WTC11 (cell line): ENCODE measurements at regions not wholly inside any gene's neighbourhood (a gene's known extent, or its start where the extent isn't known, plus 50 kb on each side); places are given as distances from the start of the nearest gene placed in this dataset.

Experiments used
- ATAC-seq: fragments of 200-7000 bp; cut with Tn5 transposase; 2 replicates; pipeline ENCODE4 v1.10.0; 2021; ENCODE audit warnings: mild to moderate bottlenecking, moderate library complexity
- CTCF ChIA-PET: fragments of 300-600 bp; sonication (Branson Sonifier 250); formaldehyde crosslinking; loops from one replicate; lab custom pipeline; 2021; ENCODE audit warnings: antibody characterized with exemption; lab: Charles Lee
- POLR2A ChIA-PET: fragments of 350-600 bp; sonication (Branson Sonifier 250); formaldehyde crosslinking; loops from one replicate; lab custom pipeline; 2021; ENCODE audit warnings: antibody characterized with exemption; lab: Charles Lee
- DNase-seq: peaks from one replicate; pipeline ENCODE4 v3.0.0; 2021; ENCODE audit warnings: low spot score
- H3K27ac Mint-ChIP-seq: 2 replicates; pipeline ENCODE4 v1.8.0; 2021; ENCODE audit warnings: mixed read lengths
- H3K27me3 Mint-ChIP-seq: 2 replicates; pipeline ENCODE4 v1.8.0; 2021; ENCODE audit warnings: low read depth, mild to moderate bottlenecking, moderate library complexity, mixed read lengths
- H3K36me3 Mint-ChIP-seq: 2 replicates; pipeline ENCODE4 v1.8.0; 2021; ENCODE audit warnings: mixed read lengths
- H3K4me1 Mint-ChIP-seq: 2 replicates; pipeline ENCODE4 v1.8.0; 2022; ENCODE audit warnings: mixed read lengths
- H3K4me3 Mint-ChIP-seq: 2 replicates; pipeline ENCODE4 v1.8.0; 2021; ENCODE audit warnings: mild to moderate bottlenecking, moderate library complexity, mixed read lengths
- H3K9me3 Mint-ChIP-seq: 2 replicates; pipeline ENCODE4 v1.8.0; 2021; ENCODE audit warnings: mixed read lengths
- AR ChIP-seq: fragments of 250-450 bp; sonication (Bioruptor Pico); IDR thresholded peaks from 2 replicates; pipeline ENCODE4 v1.9.0; 2021; ENCODE audit warnings: mild to moderate bottlenecking
- ATF2 ChIP-seq: sonication (generic); formaldehyde crosslinking; IDR thresholded peaks from 2 replicates; pipeline ENCODE4 v1.8.1; 2022; ENCODE audit warnings: low read depth, missing genetic modification reagents, borderline replicate concordance
- ATF3 ChIP-seq: sonication (generic); formaldehyde crosslinking; conservative IDR thresholded peaks from 2 replicates; pipeline ENCODE4 v1.8.1; 2022; ENCODE audit warnings: mild to moderate bottlenecking, missing genetic modification reagents
- ELF4 ChIP-seq: sonication (generic); formaldehyde crosslinking; IDR thresholded peaks from 2 replicates; pipeline ENCODE4 v1.8.1; 2022; ENCODE audit warnings: low read depth, mild to moderate bottlenecking, moderate library complexity, missing genetic modification reagents
- FOXK1 ChIP-seq: sonication (generic); formaldehyde crosslinking; IDR thresholded peaks from 2 replicates; pipeline ENCODE4 v1.8.0; 2022; ENCODE audit warnings: mild to moderate bottlenecking, moderate library complexity, missing genetic modification reagents
- FOXP4 ChIP-seq: sonication (generic); formaldehyde crosslinking; IDR thresholded peaks from 2 replicates; pipeline ENCODE4 v1.8.0; 2022; ENCODE audit warnings: mild to moderate bottlenecking, missing genetic modification reagents
- HMGA2 ChIP-seq: fragments of 250-450 bp; sonication (Bioruptor Pico); IDR thresholded peaks from 2 replicates; pipeline ENCODE4 v1.4.0; 2021; ENCODE audit warnings: mild to moderate bottlenecking, moderate library complexity
- IRF2 ChIP-seq: sonication (generic); formaldehyde crosslinking; IDR thresholded peaks from 2 replicates; pipeline ENCODE4 v1.8.0; 2022; ENCODE audit warnings: low read depth, missing genetic modification reagents, borderline replicate concordance
- MXD4 ChIP-seq: fragments of 250-450 bp; sonication (Bioruptor Pico); IDR thresholded peaks from 2 replicates; pipeline ENCODE4 v1.8.0; 2021; ENCODE audit warnings: mild to moderate bottlenecking, moderate library complexity, borderline replicate concordance
- NFE2L1 ChIP-seq: sonication (generic); formaldehyde crosslinking; IDR thresholded peaks from 2 replicates; pipeline ENCODE4 v1.8.1; 2023; ENCODE audit warnings: missing genetic modification reagents
- OVOL2 ChIP-seq: fragments of 250-450 bp; sonication (Bioruptor Pico); IDR thresholded peaks from 2 replicates; pipeline ENCODE4 v1.9.0; 2021; ENCODE audit warnings: mild to moderate bottlenecking, borderline replicate concordance
- RORB ChIP-seq: fragments of 250-450 bp; sonication (Bioruptor Pico); IDR thresholded peaks from 2 replicates; pipeline ENCODE4 v1.9.0; 2021; ENCODE audit warnings: mild to moderate bottlenecking
- SMAD4 ChIP-seq: sonication (generic); formaldehyde crosslinking; IDR thresholded peaks from 2 replicates; pipeline ENCODE4 v1.8.0; 2022; ENCODE audit warnings: mild to moderate bottlenecking, missing genetic modification reagents
- SP1 ChIP-seq: sonication (generic); formaldehyde crosslinking; conservative IDR thresholded peaks from 2 replicates; pipeline ENCODE4 v1.8.1; 2022; ENCODE audit warnings: missing genetic modification reagents
- USF1 ChIP-seq: sonication (generic); formaldehyde crosslinking; IDR thresholded peaks from 2 replicates; pipeline ENCODE4 v1.8.0; 2022; ENCODE audit warnings: mild to moderate bottlenecking, missing genetic modification reagents
- ZNF121 ChIP-seq: sonication (generic); formaldehyde crosslinking; IDR thresholded peaks from 2 replicates; pipeline ENCODE4 v1.8.0; 2023; ENCODE audit warnings: missing genetic modification reagents
- ZNF232 ChIP-seq: sonication (generic); formaldehyde crosslinking; IDR thresholded peaks from 2 replicates; pipeline ENCODE4 v1.8.0; 2022; ENCODE audit warnings: mild to moderate bottlenecking, missing genetic modification reagents
- ZNF671 ChIP-seq: fragments of 250-450 bp; sonication (Bioruptor Pico); IDR thresholded peaks from 2 replicates; pipeline ENCODE4 v1.8.0; 2021; ENCODE audit warnings: mild to moderate bottlenecking

- no peaks in the 10 kb centered on the region for H3K27me3 Mint-ChIP-seq
- ATAC-seq (no peak), DNase-seq (no peak)
- no peak for TF ChIP-seq SMAD4 (CRISPR knock-in tag)
- no peak for TF ChIP-seq AR (CRISPR knock-in tag)
- no peak for TF ChIP-seq IRF2 (CRISPR knock-in tag)
- no peak for TF ChIP-seq ELF4 (CRISPR knock-in tag)
- TF ChIP-seq SP1 (CRISPR knock-in tag): no peak
- TF ChIP-seq ZNF232: no peak
- no peak for TF ChIP-seq RORB
- no peak for TF ChIP-seq FOXK1
- TF ChIP-seq MXD4: no peak
- no peak for TF ChIP-seq ATF2
- TF ChIP-seq ATF3 (CRISPR knock-in tag): no peak
- no peak for TF ChIP-seq OVOL2 (CRISPR knock-in tag)
- no peak for TF ChIP-seq HMGA2 (CRISPR knock-in tag)
- no peak for TF ChIP-seq USF1 (CRISPR knock-in tag)
- H3K27ac Mint-ChIP-seq: no peak overlapping the region
- H3K36me3 Mint-ChIP-seq: no peaks in the 10 kb centered on the region
- no peaks in the 10 kb centered on the region for H3K9me3 Mint-ChIP-seq
- H3K4me3 Mint-ChIP-seq: no peak overlapping the region
- ChIA-PET POLR2A (no interaction called here), CTCF (no interaction called here)
- H3K4me1 Mint-ChIP-seq: peaks cover 41% of the 10 kb centered on the region
Observed at GRCh38 chr6:11922901-11923300, 89.2 kb upstream of the HIVEP1 start.

- Mint-ChIP-seq H3K36me3 (no peaks in the 10 kb centered on the region), H3K4me1 (peaks cover 31% of the 10 kb centered on the region), H3K9me3 (no peaks in the 10 kb centered on the region), H3K27ac (no peak overlapping the region), H3K27me3 (no peaks in the 10 kb centered on the region), H3K4me3 (no peak overlapping the region)
- no peak for DNase-seq
- POLR2A ChIA-PET: no interaction called here
- no peak for ATAC-seq
- CTCF ChIA-PET: no interaction called here
- no peak for TF ChIP-seq NFE2L1 (CRISPR knock-in tag)
Observed at GRCh38 chr6:11921751-11922150, 90.4 kb upstream of the HIVEP1 start.

GRCh38 chr6:11921017-11921438, 91.1 kb upstream of the HIVEP1 start:
- no peaks in the 10 kb centered on the region for H3K36me3 Mint-ChIP-seq
- DNase-seq: no peak
- CTCF ChIA-PET: interaction anchor here (1.4 kb wide), 1 partner anchor 52 kb away, joined by 4 read pairs; no protein-coding TSS in a partner anchor
- POLR2A ChIA-PET: no interaction called here
- H3K4me3 Mint-ChIP-seq: no peak overlapping the region
- H3K27me3 Mint-ChIP-seq: no peaks in the 10 kb centered on the region
- no peak overlapping the region for H3K27ac Mint-ChIP-seq
- no peak for TF ChIP-seq ATF3 (CRISPR knock-in tag)
- TF ChIP-seq FOXP4 (CRISPR knock-in tag): no peak
- TF ChIP-seq ZNF671: no peak
- TF ChIP-seq ZNF121 (CRISPR knock-in tag): no peak
- peak; percentile 79 for ATAC-seq
- H3K4me1 Mint-ChIP-seq: peaks cover 31% of the 10 kb centered on the region
- H3K9me3 Mint-ChIP-seq: no peaks in the 10 kb centered on the region
